GM19372 (cell line): ENCODE measurements at regions not wholly inside any gene's neighbourhood (a gene's known extent, or its start where the extent isn't known, plus 50 kb on each side); places are given as distances from the start of the nearest gene placed in this dataset.

Source experiments
- ATAC-seq: cut with Tn5 transposase; IDR thresholded peaks from one replicate; pipeline ENCODE4 v1.9.1; 2021; ENCODE audit warnings: mild to moderate bottlenecking, low read depth, moderate library complexity; ENCODE audit not compliant: unreplicated experiment

DNA sequence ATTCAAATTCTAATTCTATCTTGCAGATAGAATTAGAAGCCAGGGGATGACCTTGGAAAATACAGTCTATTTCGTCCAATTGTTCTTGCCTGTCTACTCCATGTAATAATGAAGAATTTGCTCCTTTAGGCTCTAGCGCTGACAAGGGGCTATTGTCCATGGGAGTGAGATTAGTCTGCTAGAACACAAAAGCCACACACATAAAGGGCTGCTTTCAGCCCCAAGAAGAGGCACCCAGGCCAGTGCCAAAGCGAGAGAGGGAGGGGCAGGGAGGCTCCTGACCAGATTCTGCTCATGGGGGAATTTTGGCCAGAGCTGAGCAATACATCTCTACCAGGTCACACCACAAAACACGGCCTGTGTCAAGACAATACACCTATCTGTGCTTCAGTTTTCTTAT is 1306.9 kb downstream of the UQCRFS1 start:
- no peak for ATAC-seq

DNA sequence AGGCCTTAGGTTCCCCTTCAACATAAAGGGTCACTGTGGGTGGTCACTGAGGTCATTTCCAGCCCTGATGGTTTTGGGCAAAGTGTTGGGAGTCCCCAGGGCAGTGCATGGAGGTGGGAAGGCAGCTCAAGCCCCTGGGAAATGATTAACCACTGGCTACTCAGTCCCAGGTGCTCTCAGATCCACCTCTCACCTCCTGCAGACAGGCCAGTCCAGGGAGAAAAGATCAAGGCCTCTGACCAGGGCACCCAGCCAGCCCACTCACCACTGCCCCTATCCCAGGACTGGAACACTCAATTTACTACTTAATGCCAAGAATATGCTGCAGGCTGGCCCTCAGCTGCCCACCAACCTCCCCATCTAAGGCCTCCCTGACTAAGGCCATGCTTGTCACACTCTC is 1307.9 kb downstream of the UQCRFS1 start:
- ATAC-seq, result no peak

DNA sequence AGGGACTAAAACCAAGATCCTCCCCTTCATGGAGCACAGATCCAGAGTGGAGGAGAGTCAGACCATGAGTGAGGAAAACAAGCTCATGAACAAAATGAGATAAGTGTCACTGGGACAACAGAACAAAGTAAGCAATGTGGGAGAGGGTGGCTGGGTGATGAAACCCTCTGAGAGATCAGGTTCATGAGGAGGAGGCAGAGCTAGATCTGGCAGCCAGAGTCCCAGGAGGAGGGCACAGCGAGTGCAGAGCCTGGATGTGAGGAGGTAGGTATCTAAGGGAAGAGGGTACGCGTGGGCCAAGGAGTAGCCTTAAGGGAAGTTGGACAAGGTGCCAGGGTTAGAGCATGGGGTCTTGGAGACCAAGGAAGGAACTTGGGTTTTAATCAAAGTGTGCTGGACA is 1311.9 kb downstream of the UQCRFS1 start:
- ATAC-seq, result no peak

DNA sequence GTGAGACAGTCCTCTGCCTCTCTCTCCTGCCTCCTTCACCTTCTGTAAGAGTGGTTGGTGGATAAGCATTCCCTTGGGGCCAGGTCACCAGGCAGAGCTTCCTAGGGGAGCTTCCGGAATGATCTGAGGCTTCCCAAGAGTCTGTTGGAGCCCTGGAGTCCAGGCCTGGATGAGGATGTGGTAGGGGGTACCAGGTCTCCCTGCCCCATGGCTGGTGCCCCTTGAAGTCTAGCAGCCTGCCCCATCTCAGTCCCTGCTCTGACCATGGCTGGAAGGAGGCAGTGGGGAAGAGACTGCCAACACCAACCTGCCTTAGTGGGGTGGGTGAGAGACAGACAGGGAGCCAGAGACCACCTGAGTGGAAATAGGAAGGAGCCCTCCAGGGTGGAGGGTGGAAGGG is 1316.9 kb downstream of the UQCRFS1 start:
- ATAC-seq, result no peak

DNA sequence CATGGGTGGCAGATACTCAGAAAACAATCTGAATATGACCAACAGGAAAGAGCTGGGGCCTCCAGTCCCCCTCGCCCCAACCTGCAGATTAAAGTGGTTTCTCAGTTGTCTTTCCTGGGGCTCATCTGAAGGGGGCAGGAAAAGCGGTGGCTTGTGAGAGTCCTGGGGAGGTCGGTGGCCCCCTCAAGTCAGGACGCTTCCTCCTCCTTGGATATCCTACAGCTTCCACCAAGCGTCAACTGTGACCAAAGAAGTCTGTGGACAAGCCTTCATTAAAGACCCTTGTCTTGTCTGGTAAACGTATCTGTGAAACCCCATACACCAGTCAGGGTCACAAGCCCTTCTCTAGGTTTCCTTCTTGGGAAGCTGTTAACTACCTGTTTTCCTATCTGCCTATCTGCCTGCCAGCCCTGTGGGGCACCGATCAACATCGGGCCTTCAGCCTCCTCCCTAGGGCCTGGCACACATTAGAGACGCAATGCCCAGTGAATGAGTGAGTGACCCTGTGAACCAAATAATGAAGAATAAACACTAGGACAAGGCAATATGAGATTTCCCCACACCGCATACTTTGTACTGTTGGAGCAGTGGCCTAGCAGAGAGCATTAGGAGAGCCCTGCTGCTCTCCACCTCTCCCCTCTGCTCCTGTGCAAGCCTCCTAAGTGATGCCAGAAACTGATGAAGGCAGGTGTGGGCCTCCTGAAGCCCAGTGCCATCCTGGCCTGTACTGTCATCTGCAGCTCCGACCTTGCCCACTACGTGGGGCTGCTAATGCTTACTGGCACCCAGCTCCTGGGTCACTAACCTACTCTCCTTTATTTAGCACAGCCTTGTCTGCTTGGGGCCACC is 1317.8 kb downstream of the UQCRFS1 start:
- no peak for ATAC-seq

DNA sequence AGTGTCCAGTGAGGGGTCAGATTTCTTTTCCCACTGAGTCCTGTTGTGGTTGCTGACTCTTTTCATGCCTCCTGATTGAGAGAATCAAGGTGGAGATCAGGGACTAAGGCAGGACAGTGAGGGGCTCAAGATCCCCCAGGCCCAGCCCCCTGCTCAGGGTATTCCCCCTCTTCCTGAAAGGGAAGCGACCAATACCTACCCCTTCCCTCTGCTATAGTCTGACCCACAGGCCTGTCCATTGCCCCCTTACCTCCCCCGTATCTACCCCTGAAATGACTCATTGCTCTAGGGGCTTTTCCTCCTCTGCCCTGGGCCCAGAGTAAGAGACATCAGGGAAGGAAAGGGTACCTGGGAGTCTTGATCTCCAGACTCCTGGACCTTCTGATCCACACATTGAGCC is 1320.5 kb downstream of the UQCRFS1 start:
- no peak for ATAC-seq

DNA sequence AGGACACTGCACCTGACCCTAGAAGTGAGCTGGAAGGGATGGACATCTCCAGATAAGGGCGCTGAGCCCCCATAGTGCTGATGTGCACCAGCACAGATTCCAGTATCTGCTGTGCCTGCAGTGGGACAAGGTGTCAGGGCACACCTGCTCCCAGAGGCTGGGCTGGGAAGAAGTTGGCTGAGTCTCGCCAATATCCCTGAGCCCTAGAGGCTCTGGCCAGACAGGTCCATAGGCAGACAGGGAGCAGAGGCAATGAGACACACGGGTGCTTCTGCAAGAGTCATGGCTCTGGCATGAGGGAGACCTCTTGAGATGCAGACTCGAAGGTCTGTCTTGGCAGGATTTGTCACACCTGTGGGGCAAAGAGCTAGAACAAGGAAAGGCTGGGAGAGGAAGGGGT is 1321.5 kb downstream of the UQCRFS1 start:
- no peak for ATAC-seq

DNA sequence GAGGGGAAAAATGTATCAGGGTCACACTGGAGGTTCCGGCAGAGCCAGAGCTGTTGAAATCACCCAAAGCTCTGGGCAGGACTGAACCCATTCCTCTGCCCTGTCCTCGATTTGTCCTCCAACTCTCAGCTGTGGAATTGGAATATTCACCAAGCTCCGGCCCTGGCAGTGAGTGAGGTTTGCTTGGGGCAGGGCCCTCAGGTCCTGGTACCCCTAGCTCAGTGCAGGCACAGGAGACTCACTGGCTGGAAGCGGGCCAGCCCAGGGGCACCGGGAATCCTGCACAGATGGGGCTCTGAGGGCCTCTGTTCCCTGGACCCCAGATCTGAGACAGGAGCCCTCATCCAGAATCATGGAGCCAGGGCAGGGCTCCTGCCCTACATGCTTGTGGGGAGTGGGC is 1322.3 kb downstream of the UQCRFS1 start:
- ATAC-seq, result no peak

DNA sequence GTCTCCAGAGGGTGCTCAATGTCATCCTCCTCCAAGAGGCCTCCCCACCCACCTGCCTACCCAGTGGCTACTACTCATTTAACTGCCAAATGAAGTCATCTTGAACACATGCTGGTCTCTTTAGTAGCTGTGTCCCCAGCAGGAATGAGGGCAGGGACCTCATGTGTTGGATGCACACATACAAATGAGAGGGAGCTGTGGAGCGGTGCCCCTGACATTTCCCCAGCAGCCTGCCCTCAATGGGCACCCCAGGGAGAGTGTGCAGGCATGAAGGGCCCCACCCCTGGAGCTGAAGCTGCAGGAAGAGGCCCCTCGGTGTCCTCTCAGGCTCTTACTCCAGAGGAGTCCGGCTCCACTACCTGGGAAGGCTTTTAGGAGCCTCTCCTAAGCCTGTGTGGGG is 1322.7 kb downstream of the UQCRFS1 start:
- ATAC-seq, result no peak

DNA sequence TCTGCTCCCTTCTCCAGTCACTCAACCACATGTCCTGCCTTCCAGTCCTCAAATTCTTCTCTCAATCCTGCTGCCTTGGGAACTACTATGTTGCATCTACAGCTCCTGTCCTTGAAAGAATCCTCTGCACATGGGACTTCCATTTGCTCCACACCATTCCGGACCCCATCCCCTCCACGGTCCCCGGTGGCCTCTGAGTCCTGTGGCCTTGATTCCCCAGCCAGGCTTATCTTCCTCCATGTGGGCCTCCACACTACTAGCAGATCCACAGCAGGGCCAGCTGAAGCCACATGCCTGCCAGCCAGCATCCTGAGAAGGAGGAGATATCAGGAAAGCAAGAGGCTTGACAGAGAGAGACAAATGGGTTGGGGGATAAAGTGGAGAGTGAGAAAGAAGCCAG is 1323.8 kb downstream of the UQCRFS1 start:
- ATAC-seq, result no peak

DNA sequence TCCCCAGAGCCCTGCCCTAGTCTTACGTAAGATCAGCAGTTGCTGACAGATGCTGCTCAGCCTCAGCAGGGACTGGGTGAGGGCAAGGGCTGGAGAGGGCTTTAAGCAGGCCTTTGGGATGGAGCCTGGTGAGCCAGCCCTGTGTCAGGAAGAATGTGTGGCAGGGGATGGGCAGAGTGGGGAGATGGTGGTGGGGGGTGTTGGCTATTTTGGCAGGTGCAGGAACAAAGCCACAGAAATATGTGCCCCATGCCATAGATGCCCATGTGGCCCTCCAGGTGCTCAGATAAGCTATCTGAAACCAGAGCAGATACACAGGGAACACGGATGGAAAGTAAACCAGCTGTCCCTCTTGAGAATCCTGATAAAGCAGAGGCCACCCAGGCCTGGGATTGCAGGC is 1325.0 kb downstream of the UQCRFS1 start:
- no peak for ATAC-seq

DNA sequence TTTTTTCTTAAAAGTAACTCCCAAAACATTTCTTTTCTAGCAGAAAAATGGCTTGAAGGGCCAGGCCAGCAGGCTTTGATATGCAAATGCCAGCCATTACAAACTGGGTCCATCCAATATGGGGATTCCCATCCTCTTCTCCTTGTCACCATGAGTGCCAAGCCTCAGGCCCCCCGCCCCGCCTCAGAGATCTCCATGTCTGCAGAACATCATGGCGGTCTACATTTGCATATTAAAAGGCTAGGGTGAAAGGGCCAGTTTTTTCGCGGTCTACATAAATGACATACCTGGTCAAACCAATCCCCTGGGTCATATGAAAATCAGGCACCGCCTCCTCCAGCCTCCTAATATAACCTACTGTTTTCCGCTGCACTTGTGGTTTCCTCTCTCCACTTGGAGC is 1327.6 kb downstream of the UQCRFS1 start:
- ATAC-seq, result no peak

DNA sequence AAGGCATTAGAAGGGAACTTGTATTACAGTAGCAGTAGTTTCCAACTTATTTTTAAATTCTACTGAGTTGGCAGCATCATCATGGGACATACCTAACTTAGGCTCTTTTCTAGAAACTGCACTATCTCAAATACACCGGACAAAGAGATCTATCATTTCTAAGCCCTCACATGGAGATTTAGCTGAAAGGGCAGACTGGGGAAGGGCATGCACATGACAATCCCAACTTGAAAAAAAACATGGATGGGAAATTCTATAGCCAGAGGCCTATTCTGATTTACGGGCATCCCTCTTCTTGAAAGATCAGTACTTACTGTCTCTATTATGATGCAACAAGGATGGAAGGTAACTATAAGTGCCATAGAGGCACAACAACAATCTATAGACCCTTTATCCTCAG is 1328.6 kb downstream of the UQCRFS1 start:
- ATAC-seq, result no peak

DNA sequence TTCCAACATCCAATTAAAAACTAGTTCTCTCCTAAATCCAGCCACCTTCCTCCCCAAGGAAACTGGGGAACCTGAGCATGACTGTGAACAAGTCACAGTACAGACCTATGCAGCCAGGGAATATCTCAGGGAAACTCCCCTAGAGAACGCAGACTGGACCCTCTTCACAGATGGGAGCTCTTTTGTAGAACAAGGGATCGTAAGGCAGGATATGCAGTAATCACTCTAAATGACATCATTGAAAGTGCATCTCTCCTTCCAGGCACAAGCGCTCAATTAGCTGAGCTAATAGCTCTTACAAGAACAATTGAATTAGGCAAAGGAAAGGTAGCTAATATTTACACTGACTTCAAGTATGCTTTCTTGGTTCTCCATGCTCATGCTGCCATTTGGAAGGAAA is 1331.7 kb downstream of the UQCRFS1 start:
- no peak for ATAC-seq

DNA sequence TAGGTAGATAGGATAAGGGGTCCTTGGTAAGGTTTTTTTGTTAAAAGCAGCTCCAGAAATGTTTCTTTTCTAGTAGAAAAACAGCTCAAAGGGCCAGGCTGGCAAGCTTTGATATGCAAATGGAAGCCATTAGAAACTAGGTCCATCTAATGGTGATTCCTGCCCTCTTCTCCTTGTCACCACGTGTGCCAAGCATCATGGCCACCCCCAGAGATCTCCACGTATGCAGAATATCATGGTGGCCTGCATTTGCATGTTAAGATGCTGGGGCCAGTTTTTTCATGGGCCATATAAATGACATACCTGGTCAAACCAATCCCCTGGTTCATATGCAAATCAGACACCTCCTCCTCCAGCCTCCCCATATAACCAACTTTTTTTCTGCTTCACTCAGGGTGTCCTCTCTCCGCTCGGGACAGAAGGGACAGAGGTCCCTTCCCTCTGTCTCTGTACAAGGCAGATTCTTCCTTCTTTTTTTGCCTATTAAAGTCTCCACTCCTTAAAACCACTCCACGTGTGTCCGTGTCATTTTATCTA is 1335.9 kb downstream of the UQCRFS1 start:
- ATAC-seq, result no peak

DNA sequence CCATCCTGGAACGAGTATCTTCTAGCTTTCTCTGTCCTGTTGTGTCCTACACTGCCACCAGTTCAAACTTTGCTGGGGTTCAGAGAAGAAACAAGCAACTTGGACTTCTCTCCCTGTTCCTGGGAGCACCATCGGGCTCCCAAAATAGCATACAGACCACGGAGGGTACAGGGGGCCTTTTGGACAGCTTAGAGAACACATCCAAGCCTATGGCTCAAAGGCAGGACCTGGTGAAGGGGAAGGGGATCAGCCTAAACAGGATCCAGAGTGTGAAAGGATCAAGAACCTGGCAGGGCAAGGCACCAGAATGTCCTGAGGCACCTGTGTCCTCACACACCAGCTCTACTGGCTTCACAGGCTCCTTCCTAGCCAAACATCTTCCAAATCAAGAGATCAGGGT is 1336.5 kb downstream of the UQCRFS1 start:
- ATAC-seq, result no peak

DNA sequence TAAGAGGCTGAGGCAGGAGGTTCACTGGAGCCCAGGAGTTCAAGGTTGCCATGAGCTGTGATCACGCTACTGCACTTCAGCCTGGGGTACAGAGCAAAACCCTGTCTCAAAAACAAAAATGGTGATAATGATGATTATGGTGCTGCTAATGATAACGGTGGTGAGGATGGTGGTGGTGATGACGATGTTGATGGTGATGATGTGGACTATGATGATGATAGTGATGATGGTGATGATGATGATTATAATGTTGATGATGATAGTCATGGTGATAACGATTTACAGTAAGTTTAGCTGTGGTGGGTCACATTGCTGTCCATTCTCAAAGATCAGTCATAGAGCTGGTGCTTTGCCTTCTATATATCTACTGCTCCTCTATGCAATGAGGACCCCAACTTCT is 1340.6 kb downstream of the UQCRFS1 start:
- no peak for ATAC-seq

DNA sequence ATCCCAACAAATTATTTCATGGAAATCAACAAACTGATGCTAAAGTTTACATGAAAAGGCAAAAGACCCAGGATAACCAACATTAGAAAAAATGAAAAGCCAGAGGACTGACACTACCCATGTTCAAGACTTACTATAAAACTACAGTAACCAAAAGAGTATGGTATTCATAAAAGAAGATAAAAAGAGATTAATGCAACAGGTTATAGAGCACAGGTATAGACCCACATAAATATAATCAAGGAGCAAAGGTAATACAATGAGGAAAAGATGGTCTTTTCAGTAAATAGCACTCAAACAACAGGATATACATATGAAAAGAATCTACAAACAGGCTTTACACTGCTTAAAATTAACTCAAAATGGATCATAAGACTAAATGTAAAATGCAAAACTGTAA is 1342.7 kb downstream of the UQCRFS1 start:
- ATAC-seq, result no peak

DNA sequence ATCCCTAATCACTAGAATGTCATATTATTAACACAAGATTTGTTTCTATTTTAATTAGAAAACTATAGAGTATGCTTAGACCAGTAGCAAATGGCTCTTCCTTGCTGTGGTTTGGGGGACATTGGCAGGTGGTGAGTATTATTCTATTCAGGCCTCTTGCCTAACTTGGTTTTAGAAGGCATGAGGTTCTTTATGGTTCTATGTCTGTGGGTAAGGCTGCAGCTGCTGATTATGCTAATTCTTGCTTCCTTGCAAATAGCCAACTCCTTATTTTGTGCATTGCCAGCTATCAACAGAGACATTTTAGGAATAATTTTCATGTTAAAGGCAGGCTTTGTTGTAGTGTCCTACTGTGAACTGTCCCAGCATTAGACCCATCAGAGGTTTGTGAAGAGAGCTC is 1344.9 kb downstream of the UQCRFS1 start:
- ATAC-seq, result no peak

DNA sequence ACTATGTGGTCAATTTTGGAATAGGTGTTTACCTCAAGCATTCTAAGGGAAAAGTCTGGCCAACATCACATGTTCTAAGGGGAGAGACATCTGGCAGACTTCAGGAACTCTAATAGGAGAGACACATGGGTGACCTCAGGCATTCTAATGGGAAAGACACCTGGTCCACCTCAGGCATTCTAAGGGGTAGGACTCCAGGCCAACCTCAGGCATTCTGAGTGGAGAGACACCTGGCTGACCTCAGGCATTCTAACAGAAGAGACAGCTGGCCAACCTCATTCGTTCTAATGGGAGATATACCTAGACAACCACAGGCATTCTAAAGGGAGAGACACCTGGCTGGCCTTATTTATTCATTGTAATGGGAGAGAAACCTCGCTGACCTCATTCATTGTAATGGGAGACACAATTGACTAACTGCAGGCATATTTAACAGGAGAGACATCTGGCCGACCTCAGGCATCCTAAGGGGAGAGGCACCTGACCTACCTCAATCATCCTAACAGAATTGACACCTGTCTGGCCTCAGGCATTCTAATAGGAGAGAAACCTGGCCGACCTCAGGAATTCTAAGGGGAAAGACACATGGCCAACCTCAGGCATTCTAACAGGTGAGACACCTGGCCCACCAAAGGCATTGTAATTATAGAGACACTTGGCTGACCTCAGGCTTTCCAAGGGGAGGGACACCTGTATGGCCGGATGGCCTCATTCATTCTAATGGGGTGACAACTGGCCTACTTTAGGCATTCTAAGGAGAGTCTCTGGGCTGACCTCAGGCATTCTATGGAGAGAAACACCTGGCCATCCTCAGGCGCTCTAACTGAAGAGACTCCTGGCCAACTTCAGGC is 1346.8 kb downstream of the UQCRFS1 start:
- no peak for ATAC-seq

DNA sequence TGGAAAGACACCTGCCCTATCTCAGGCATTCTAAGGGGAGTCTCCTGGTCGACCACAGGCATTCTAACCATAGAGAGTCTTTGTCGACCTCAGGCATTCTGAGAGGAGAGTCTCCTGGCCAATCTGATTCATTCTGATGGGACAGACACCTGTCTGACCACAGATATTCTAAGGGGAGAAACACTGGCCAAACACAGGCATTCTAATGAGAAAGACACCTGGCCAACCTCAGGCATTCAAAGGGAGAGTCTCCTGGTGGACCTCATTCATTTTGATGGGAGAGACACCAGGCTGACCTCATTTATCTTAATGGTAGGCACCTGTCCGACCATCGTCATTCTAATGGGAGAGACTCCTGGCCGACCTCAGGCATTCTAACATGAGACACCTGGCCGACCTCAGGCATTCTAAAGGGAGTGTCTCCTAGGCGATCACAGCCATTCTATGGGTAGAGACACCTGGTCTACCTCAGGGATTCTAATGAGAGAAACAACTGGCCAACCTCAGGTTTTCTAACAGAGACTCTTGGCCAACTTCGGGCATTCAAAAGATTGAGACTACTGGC is 1351.5 kb downstream of the UQCRFS1 start:
- no peak for ATAC-seq
